Prostate gland (tissue), 2 donors: ENCODE measurements at regions not wholly inside any gene's neighbourhood (a gene's known extent, or its start where the extent isn't known, plus 50 kb on each side); places are given as distances from the start of the nearest gene placed in this dataset.

ENCODE experiments used
- DNase-seq: peaks from one replicate; pipeline ENCODE4 v3.0.0-alpha.2; 2019; ENCODE audit warnings: low spot score
- H3K27ac ChIP-seq, 2 donors: fragments of 200-600 bp; sonication (generic); 2 replicates each; pipeline ENCODE4 v1.5.1; 2017 to 2019
- H3K27me3 ChIP-seq: fragments of 200-600 bp; sonication (generic); replicated peaks from 2 replicates; pipeline ENCODE4 v1.5.1; 2019; ENCODE audit not compliant: insufficient read depth
- H3K36me3 ChIP-seq, 2 donors: fragments of 200-600 bp; sonication (generic); 1 replicate in 1 of 2; 2 replicates in 1 of 2; pipeline versions ENCODE4 v1.5.1 to v1.8.1; 2017 to 2019
- H3K4me1 ChIP-seq: fragments of 200-600 bp; sonication (generic); replicated peaks from 2 replicates; pipeline ENCODE4 v1.5.1; 2019
- H3K4me3 ChIP-seq, 2 donors: fragments of 200-600 bp; sonication (generic); 2 replicates each; pipeline ENCODE4 v1.5.1; 2017 to 2019
- H3K9me3 ChIP-seq: fragments of 200-600 bp; sonication (generic); 2 replicates; pipeline ENCODE4 v1.5.1; 2017
- CTCF ChIP-seq, 4 experiments: fragments of 200-600 bp in 2 of 4; fragments of 450-650 bp in 2 of 4; sonication (generic) in 2 of 4; IDR thresholded peaks; 1 replicate in 3 of 4; 2 replicates in 1 of 4; pipeline ENCODE4 v1.5.1; 2016 to 2019; ENCODE audit warnings: antibody characterized with exemption in 4 of 4, mild to moderate bottlenecking in 2 of 4, moderate library complexity in 2 of 4
- POLR2A ChIP-seq: fragments of 450-650 bp; IDR thresholded peaks from one replicate; pipeline ENCODE4 v1.6.1; 2016; ENCODE audit warnings: antibody characterized with exemption, mild to moderate bottlenecking
- POLR2AphosphoS5 ChIP-seq: sonication (generic); formaldehyde crosslinking; IDR thresholded peaks from one replicate; pipeline ENCODE4 v1.6.1; 2017; ENCODE audit warnings: antibody characterized with exemption
- WGBS: methylation state at CpG from one replicate; pipeline ENCODE4 v1.1.5; 2018; 5-methylcytosine and 5-hydroxymethylcytosine counted together
- intact Hi-C: fragments of 100-400 bp; cut with DNase I; formaldehyde crosslinking; loops from one replicate; pipeline ENCODE4 v1.14.2; 2022

GRCh38 chr20:60817891-60818290 is 434.2 kb upstream of the CDH4 start:
- WGBS = 86% methylated on average over 4 of the region's 4 CpGs
- intact Hi-C loops = no loop called here
- DNase-seq = no peak
- Histone ChIP-seq H3K9me3 (no peaks in the 10 kb centered on the region), H3K27me3 (peaks cover 2% of the 10 kb centered on the region), H3K4me1 (no peaks in the 10 kb centered on the region), H3K27ac (no peak overlapping the region), H3K4me3 (no peak overlapping the region), H3K36me3 (no peaks in the 10 kb centered on the region)
- TF ChIP-seq CTCF (IDR thresholded peaks at IDR 0.05) (no peak), POLR2A (no peak), POLR2AphosphoS5 (no peak)

DNA sequence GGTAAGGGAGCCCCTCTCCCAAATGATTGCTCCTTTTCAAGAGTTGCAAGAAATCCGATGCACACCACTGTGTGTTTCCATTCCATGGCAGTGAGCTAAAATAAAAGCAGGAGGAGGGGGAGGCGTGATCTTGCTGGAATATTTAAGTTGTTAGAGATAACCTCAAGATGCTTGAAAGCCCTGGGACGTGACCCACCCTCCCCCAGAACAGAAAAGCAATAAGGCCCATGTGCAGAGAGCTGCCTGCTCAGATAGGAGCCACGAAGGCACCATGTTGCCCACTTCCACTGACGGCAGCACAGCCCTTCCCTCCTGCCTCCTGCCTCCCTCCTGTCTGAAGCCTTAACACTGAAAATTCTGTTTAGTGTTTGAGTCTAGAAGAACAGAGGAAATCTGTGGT is 432.6 kb upstream of the CDH4 start:
- Histone ChIP-seq H3K9me3 (no peaks in the 10 kb centered on the region), H3K36me3 (no peaks in the 10 kb centered on the region), H3K4me1 (no peaks in the 10 kb centered on the region), H3K27me3 (peaks cover 2% of the 10 kb centered on the region), H3K27ac (no peak overlapping the region), H3K4me3 (no peak overlapping the region)
- TF ChIP-seq POLR2AphosphoS5 (no peak), POLR2A (no peak), CTCF (IDR thresholded peaks at IDR 0.05) (no peak)
- WGBS = 57% methylated on average over 5 of the region's 5 CpGs
- intact Hi-C loops = no loop called here
- DNase-seq = no peak

DNA sequence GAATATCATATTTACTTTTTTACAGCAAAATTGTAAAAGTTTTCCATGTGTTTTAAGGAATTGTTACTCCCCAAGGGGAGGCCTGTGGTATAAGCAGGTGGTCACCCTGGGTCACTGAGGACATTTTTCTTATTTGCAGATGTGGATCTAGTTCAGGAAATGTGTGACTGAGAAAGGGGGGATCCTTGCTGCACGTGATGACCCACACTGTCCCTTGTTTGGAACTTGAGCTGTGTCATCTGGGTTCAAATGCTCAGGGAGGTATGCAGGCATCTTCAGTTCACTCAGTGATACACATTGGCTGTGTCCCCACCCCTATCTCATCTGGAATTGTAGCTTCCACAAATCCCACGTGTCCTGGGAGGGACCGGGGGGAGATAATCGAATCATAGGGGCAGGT is 431.9 kb upstream of the CDH4 start:
- H3K36me3 ChIP-seq = no peaks in the 10 kb centered on the region
- H3K27me3 ChIP-seq = peaks cover 2% of the 10 kb centered on the region
- H3K9me3 ChIP-seq = no peaks in the 10 kb centered on the region
- no peak overlapping the region for H3K27ac ChIP-seq
- WGBS = 82% methylated on average over 4 of the region's 4 CpGs
- no peaks in the 10 kb centered on the region for H3K4me1 ChIP-seq
- no peak overlapping the region for H3K4me3 ChIP-seq
- intact Hi-C loops = no loop called here
- TF ChIP-seq POLR2AphosphoS5 = no peak
- no peak for TF ChIP-seq CTCF (IDR thresholded peaks at IDR 0.05)
- TF ChIP-seq POLR2A = no peak
- no peak for DNase-seq

GRCh38 chr20:60820918-60821317 is 431.1 kb upstream of the CDH4 start:
- Histone ChIP-seq H3K9me3 (no peaks in the 10 kb centered on the region), H3K4me3 (no peak overlapping the region), H3K36me3 (no peaks in the 10 kb centered on the region), H3K27ac (no peak overlapping the region), H3K4me1 (no peaks in the 10 kb centered on the region), H3K27me3 (peaks cover 2% of the 10 kb centered on the region)
- TF ChIP-seq CTCF (IDR thresholded peaks at IDR 0.05) (no peak), POLR2A (no peak), POLR2AphosphoS5 (no peak)
- intact Hi-C loops = no loop called here
- no peak for DNase-seq
- 68% methylated on average over 5 of the region's 5 CpGs for WGBS

- Histone ChIP-seq H3K27ac (no peak overlapping the region), H3K4me1 (no peaks in the 10 kb centered on the region), H3K36me3 (no peaks in the 10 kb centered on the region), H3K9me3 (no peaks in the 10 kb centered on the region), H3K27me3 (peaks cover 2% of the 10 kb centered on the region), H3K4me3 (no peak overlapping the region)
- DNase-seq = no peak
- WGBS = 61% methylated on average over 10 of the region's 10 CpGs
- TF ChIP-seq POLR2A (no peak), CTCF (IDR thresholded peaks at IDR 0.05) (no peak), POLR2AphosphoS5 (no peak)
- intact Hi-C loops = no loop called here
Measured at GRCh38 chr20:60822699-60823607, 429.1 kb upstream of the CDH4 start.
